ENCODE measurements at regions not wholly inside any gene's neighbourhood (a gene's known extent, or its start where the extent isn't known, plus 50 kb on each side); places are given as distances from the start of the nearest gene placed in this dataset.
A peak's percentile ranks its signal among the peaks of the same experiment; 100 is the strongest.

- no peak overlapping the region for H3K27ac ChIP-seq (ENCODE audit: low read depth, low read length)
- no peaks in the 10 kb centered on the region for H3K9me3 ChIP-seq (ENCODE audit: low read depth, low read length)
- H4K20me1 ChIP-seq (ENCODE audit: insufficient read depth, low read length) = no peaks in the 10 kb centered on the region
- no peak overlapping the region for H3K4me3 ChIP-seq (ENCODE audit: insufficient read depth, low read length)
- no peaks in the 10 kb centered on the region for H3K79me2 ChIP-seq (ENCODE audit: insufficient read depth, low read length)
- H3K36me3 ChIP-seq (ENCODE audit: insufficient read depth, low read length) = no peaks in the 10 kb centered on the region
- H3K4me2 ChIP-seq (ENCODE audit: insufficient read depth, low read length) = no peak overlapping the region
- no peak overlapping the region for H2AFZ ChIP-seq (ENCODE audit: low read length)
- no peak for TF ChIP-seq CTCF (IDR thresholded peaks at IDR 0.05; ENCODE audit: extremely low read depth, low read depth, low read length)
- no peaks in the 10 kb centered on the region for H3K27me3 ChIP-seq (ENCODE audit: insufficient read depth, low read length)
- H3K4me1 ChIP-seq (ENCODE audit: insufficient read depth, low read length) = peaks cover 16% of the 10 kb centered on the region
- peak; percentile 58 for DNase-seq (ENCODE audit: insufficient read length, low spot score, missing footprints)
Measured at GRCh38 chr10:69730251-69731156, 71.2 kb upstream of the COL13A1 start.

- no peak overlapping the region for H3K4me3 ChIP-seq (ENCODE audit: insufficient read depth, low read length)
- no peaks in the 10 kb centered on the region for H3K27me3 ChIP-seq (ENCODE audit: insufficient read depth, low read length)
- no peak overlapping the region for H3K4me2 ChIP-seq (ENCODE audit: insufficient read depth, low read length)
- peak; percentile 96 for DNase-seq (ENCODE audit: insufficient read length, low spot score, missing footprints)
- H4K20me1 ChIP-seq (ENCODE audit: insufficient read depth, low read length) = no peaks in the 10 kb centered on the region
- no peaks in the 10 kb centered on the region for H3K79me2 ChIP-seq (ENCODE audit: insufficient read depth, low read length)
- no peak overlapping the region for H3K27ac ChIP-seq (ENCODE audit: low read depth, low read length)
- H3K9me3 ChIP-seq (ENCODE audit: low read depth, low read length) = no peaks in the 10 kb centered on the region
- peaks cover 16% of the 10 kb centered on the region for H3K4me1 ChIP-seq (ENCODE audit: insufficient read depth, low read length)
- TF ChIP-seq CTCF (IDR thresholded peaks at IDR 0.05; ENCODE audit: extremely low read depth, low read depth, low read length) = no peak
- no peak overlapping the region for H2AFZ ChIP-seq (ENCODE audit: low read length)
- H3K36me3 ChIP-seq (ENCODE audit: insufficient read depth, low read length) = no peaks in the 10 kb centered on the region
Measured at GRCh38 chr10:69731184-69731583, 70.5 kb upstream of the COL13A1 start.

- no peak overlapping the region for H3K27ac ChIP-seq (ENCODE audit: low read depth, low read length)
- peaks cover 16% of the 10 kb centered on the region for H3K4me1 ChIP-seq (ENCODE audit: insufficient read depth, low read length)
- no peak overlapping the region for H3K4me2 ChIP-seq (ENCODE audit: insufficient read depth, low read length)
- TF ChIP-seq CTCF (IDR thresholded peaks at IDR 0.05; ENCODE audit: extremely low read depth, low read depth, low read length) = no peak
- H3K27me3 ChIP-seq (ENCODE audit: insufficient read depth, low read length) = no peaks in the 10 kb centered on the region
- H3K9me3 ChIP-seq (ENCODE audit: low read depth, low read length) = no peaks in the 10 kb centered on the region
- H3K36me3 ChIP-seq (ENCODE audit: insufficient read depth, low read length) = no peaks in the 10 kb centered on the region
- no peaks in the 10 kb centered on the region for H3K79me2 ChIP-seq (ENCODE audit: insufficient read depth, low read length)
- no peak overlapping the region for H3K4me3 ChIP-seq (ENCODE audit: insufficient read depth, low read length)
- no peaks in the 10 kb centered on the region for H4K20me1 ChIP-seq (ENCODE audit: insufficient read depth, low read length)
- H2AFZ ChIP-seq (ENCODE audit: low read length) = no peak overlapping the region
- DNase-seq (ENCODE audit: insufficient read length, low spot score, missing footprints) = peak; percentile 29
Measured at GRCh38 chr10:69731698-69732097, 70.0 kb upstream of the COL13A1 start.

- H3K9me3 ChIP-seq (ENCODE audit: low read depth, low read length) = no peaks in the 10 kb centered on the region
- no peak overlapping the region for H3K27ac ChIP-seq (ENCODE audit: low read depth, low read length)
- H3K27me3 ChIP-seq (ENCODE audit: insufficient read depth, low read length) = no peaks in the 10 kb centered on the region
- H3K36me3 ChIP-seq (ENCODE audit: insufficient read depth, low read length) = no peaks in the 10 kb centered on the region
- H4K20me1 ChIP-seq (ENCODE audit: insufficient read depth, low read length) = no peaks in the 10 kb centered on the region
- no peak for TF ChIP-seq CTCF (IDR thresholded peaks at IDR 0.05; ENCODE audit: extremely low read depth, low read depth, low read length)
- H3K4me2 ChIP-seq (ENCODE audit: insufficient read depth, low read length) = no peak overlapping the region
- peaks cover 16% of the 10 kb centered on the region for H3K4me1 ChIP-seq (ENCODE audit: insufficient read depth, low read length)
- no peaks in the 10 kb centered on the region for H3K79me2 ChIP-seq (ENCODE audit: insufficient read depth, low read length)
- peak; percentile 54 for DNase-seq (ENCODE audit: insufficient read length, low spot score, missing footprints)
- no peak overlapping the region for H3K4me3 ChIP-seq (ENCODE audit: insufficient read depth, low read length)
- H2AFZ ChIP-seq (ENCODE audit: low read length) = no peak overlapping the region
Measured at GRCh38 chr10:69732147-69732825, 69.4 kb upstream of the COL13A1 start.
